B cell (primary cell): ENCODE measurements at regions not wholly inside any gene's neighbourhood (a gene's known extent, or its start where the extent isn't known, plus 50 kb on each side); places are given as distances from the start of the nearest gene placed in this dataset.

Source experiments
- ATAC-seq: fragments of 200-7000 bp; cut with Tn5 transposase; one replicate; pipeline ENCODE4 v1.10.0; 2021; ENCODE audit warnings: low read depth, mild to moderate bottlenecking, moderate number of reproducible peaks, moderate library complexity
- CTCF ChIA-PET: fragments of 350-600 bp; sonication (Branson Sonifier 250); formaldehyde crosslinking; loops from one replicate; lab custom pipeline; 2021; ENCODE audit warnings: antibody characterized with exemption, inconsistent platforms; lab: Charles Lee
- POLR2A ChIA-PET: fragments of 350-600 bp; sonication (Branson Sonifier 250); formaldehyde crosslinking; loops from one replicate; lab custom pipeline; 2021; ENCODE audit warnings: antibody characterized with exemption; lab: Charles Lee
- DNase-seq: peaks from one replicate; pipeline ENCODE4 v3.0.0; 2013
- H2AFZ ChIP-seq: 2 replicates; pipeline ENCODE4 v1.6.1; 2012; ENCODE audit warnings: mild to moderate bottlenecking, low read depth, low read length; ENCODE audit not compliant: insufficient read depth, poor library complexity, severe bottlenecking
- H3K27ac ChIP-seq, 2 donors: 1 replicate in 1 of 2; 2 replicates in 1 of 2; pipeline ENCODE4 v1.5.1; 2012 to 2013; ENCODE audit warnings: low read length in 2 of 2, mild to moderate bottlenecking in 2 of 2, moderate library complexity in 1 of 2
- H3K27me3 ChIP-seq, 4 experiments: fragments of 200-600 bp in 1 of 4; sonication (generic) in 1 of 4; replicated peaks in 1 of 4; 1 replicate in 2 of 4; 2 replicates in 2 of 4; pipeline versions ENCODE4 v1.6.1 to v1.7.0; 2013 to 2016; ENCODE audit warnings: low read length in 3 of 4, mild to moderate bottlenecking in 2 of 4, mixed read lengths in 1 of 4, moderate library complexity in 1 of 4; ENCODE audit not compliant: insufficient read depth in 4 of 4, control insufficient read depth in 3 of 4; ENCODE audit errors: control extremely low read depth in 1 of 4
- H3K36me3 ChIP-seq, 2 experiments: replicated peaks in 1 of 2; 1 replicate in 1 of 2; 2 replicates in 1 of 2; pipeline versions ENCODE4 v1.6.1 to v1.7.1; 2013; ENCODE audit warnings: low read length in 1 of 2; ENCODE audit not compliant: insufficient read depth in 2 of 2, control insufficient read depth in 1 of 2; ENCODE audit errors: control extremely low read depth in 1 of 2, extremely low read depth in 1 of 2
- H3K4me1 ChIP-seq, 2 donors: fragments of 200-600 bp in 1 of 2; sonication (generic) in 1 of 2; 1 replicate in 1 of 2; 2 replicates in 1 of 2; pipeline versions ENCODE4 v1.5.1 to v1.6.1; 2013 to 2017; ENCODE audit warnings: low read length in 2 of 2; ENCODE audit not compliant: control insufficient read depth in 2 of 2, insufficient read depth in 2 of 2
- H3K4me2 ChIP-seq: replicated peaks from 2 replicates; pipeline ENCODE3; 2012; ENCODE audit warnings: mild to moderate bottlenecking, low read depth, low read length; ENCODE audit not compliant: poor library complexity, severe bottlenecking
- H3K4me3 ChIP-seq, 5 experiments: fragments of 200-600 bp in 1 of 5; sonication (generic) in 1 of 5; 1 replicate in 3 of 5; 2 replicates in 2 of 5; pipeline versions ENCODE4 v1.5.1 to v1.7.0; 2011 to 2016; ENCODE audit warnings: low read length in 4 of 5, mild to moderate bottlenecking in 4 of 5, low read depth in 2 of 5, control low read depth in 1 of 5, moderate library complexity in 1 of 5; ENCODE audit not compliant: insufficient read depth in 1 of 5; ENCODE audit errors: control extremely low read depth in 1 of 5, extremely low read depth in 1 of 5
- H3K79me2 ChIP-seq: fragments of 200-600 bp; sonication (generic); one replicate; pipeline ENCODE4 v1.6.0; 2016; ENCODE audit warnings: low read length; ENCODE audit not compliant: control insufficient read depth, insufficient read depth
- H3K9ac ChIP-seq: fragments of 200-600 bp; sonication (generic); 2 replicates; pipeline ENCODE4 v1.6.1; 2017; ENCODE audit warnings: mild to moderate bottlenecking, low read length, moderate library complexity
- H3K9me3 ChIP-seq, 3 donors: one replicate each; pipeline versions ENCODE4 v1.6.1 to v1.7.1; 2013; ENCODE audit warnings: low read length in 2 of 3; ENCODE audit not compliant: control insufficient read depth in 2 of 3, insufficient read depth in 1 of 3; ENCODE audit errors: control extremely low read depth in 1 of 3
- H4K20me1 ChIP-seq: 2 replicates; pipeline ENCODE4 v1.6.0; 2012; ENCODE audit warnings: mild to moderate bottlenecking, low read length; ENCODE audit not compliant: insufficient read depth, control insufficient read depth, poor library complexity, severe bottlenecking
- H3K27ac Mint-ChIP-seq: one replicate; pipeline ENCODE4 v1.8.0; 2021; ENCODE audit warnings: mixed read lengths
- H3K27me3 Mint-ChIP-seq: one replicate; pipeline ENCODE4 v1.8.0; 2021; ENCODE audit warnings: mixed read lengths
- H3K4me1 Mint-ChIP-seq: one replicate; pipeline ENCODE4 v1.8.0; 2021; ENCODE audit warnings: mixed read lengths
- H3K4me3 Mint-ChIP-seq: one replicate; pipeline ENCODE4 v1.8.0; 2021; ENCODE audit warnings: mixed read lengths
- H3K9me3 Mint-ChIP-seq: one replicate; pipeline ENCODE4 v1.8.0; 2022; ENCODE audit warnings: mixed read lengths; ENCODE audit not compliant: insufficient read depth
- EZH2 ChIP-seq: IDR thresholded peaks from 2 replicates; pipeline ENCODE4 v1.6.1; 2012; ENCODE audit warnings: borderline replicate concordance, low read depth, mild to moderate bottlenecking, moderate library complexity, low read length; ENCODE audit not compliant: insufficient read depth, poor library complexity, severe bottlenecking
- WGBS: methylation state at CpG from one replicate; pipeline ENCODE4 v1.1.5; 2013; ENCODE audit warnings: missing lambda C conversion rate; ENCODE audit not compliant: insufficient coverage; 5-methylcytosine and 5-hydroxymethylcytosine counted together
- intact Hi-C: fragments of 100-400 bp; cut with micrococcal nuclease; formaldehyde crosslinking; loops from one replicate; pipeline ENCODE4 v1.10.0; 2022
- TF ChIP-seq, protein P1 (sequence below): fragments of 200-600 bp; IDR thresholded peaks from one replicate; pipeline ENCODE4 v1.8.0; 2022; ENCODE audit warnings: antibody characterized with exemption, mild to moderate bottlenecking

DNA sequence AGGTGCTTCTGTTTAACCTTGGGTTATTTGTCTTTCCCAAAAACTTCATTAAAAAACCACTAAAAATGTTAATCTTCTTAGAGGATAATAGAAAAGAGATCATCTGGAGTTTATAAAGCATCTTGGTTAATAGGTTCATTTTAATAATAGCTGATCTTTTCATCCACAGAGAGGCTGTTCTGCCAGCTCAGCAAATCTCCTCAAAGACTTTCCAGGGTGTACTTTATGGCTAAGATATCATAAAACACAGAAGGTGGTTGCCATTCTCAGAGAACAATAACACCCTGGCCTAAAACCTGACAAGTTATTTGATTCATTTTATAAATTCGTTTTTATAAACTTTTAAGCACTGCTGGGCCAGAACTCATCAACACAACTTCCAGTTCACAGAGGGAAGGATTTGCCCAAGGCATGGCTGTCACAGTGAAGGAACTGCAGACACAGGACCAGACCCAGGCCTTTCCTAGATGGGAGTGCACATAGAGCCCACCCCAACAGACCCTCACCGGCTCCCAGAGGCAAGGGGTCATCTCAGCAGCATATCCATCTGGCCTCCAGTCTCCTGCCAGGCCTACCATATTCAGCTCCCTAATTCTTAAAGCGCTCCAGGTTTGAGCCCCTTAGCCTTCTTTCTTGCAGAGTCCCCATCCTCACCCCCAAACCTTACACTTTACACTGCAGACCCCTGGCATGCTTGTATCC, 203.4 kb upstream of the RAB6C start:
- ChIA-PET POLR2A (no interaction called here), CTCF (no interaction called here)
- no peak overlapping the region for H3K4me3 Mint-ChIP-seq
- H3K27ac ChIP-seq: no peak overlapping the region
- TF ChIP-seq EZH2: no peak
- TF ChIP-seq, protein P1, sequence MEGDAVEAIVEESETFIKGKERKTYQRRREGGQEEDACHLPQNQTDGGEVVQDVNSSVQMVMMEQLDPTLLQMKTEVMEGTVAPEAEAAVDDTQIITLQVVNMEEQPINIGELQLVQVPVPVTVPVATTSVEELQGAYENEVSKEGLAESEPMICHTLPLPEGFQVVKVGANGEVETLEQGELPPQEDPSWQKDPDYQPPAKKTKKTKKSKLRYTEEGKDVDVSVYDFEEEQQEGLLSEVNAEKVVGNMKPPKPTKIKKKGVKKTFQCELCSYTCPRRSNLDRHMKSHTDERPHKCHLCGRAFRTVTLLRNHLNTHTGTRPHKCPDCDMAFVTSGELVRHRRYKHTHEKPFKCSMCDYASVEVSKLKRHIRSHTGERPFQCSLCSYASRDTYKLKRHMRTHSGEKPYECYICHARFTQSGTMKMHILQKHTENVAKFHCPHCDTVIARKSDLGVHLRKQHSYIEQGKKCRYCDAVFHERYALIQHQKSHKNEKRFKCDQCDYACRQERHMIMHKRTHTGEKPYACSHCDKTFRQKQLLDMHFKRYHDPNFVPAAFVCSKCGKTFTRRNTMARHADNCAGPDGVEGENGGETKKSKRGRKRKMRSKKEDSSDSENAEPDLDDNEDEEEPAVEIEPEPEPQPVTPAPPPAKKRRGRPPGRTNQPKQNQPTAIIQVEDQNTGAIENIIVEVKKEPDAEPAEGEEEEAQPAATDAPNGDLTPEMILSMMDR: no peak
- no peaks in the 10 kb centered on the region for H3K4me1 ChIP-seq
- H3K4me2 ChIP-seq: no peak overlapping the region
- intact Hi-C loops: no loop called here
- H3K27ac Mint-ChIP-seq: no peak overlapping the region
- H3K4me1 Mint-ChIP-seq: no peaks in the 10 kb centered on the region
- no peaks in the 10 kb centered on the region for H3K9me3 Mint-ChIP-seq
- H3K27me3 ChIP-seq: peaks cover 0 to 6% (median 1%) of the 10 kb centered on the region in 4 experiments
- H3K9me3 ChIP-seq: peaks cover 0 to 5% (median 0%) of the 10 kb centered on the region in 3 donors
- no peak overlapping the region for H2AFZ ChIP-seq
- H3K4me3 ChIP-seq: no peak overlapping the region
- H3K9ac ChIP-seq: no peak overlapping the region
- WGBS: 96% methylated on average over 2 of the region's 3 CpGs
- no peaks in the 10 kb centered on the region for H3K36me3 ChIP-seq
- H4K20me1 ChIP-seq: no peaks in the 10 kb centered on the region
- no peaks in the 10 kb centered on the region for H3K79me2 ChIP-seq
- H3K27me3 Mint-ChIP-seq: peaks cover 11% of the 10 kb centered on the region
- ATAC-seq (no peak), DNase-seq (no peak)

GRCh38 chr2:129777146-129777545, 202.3 kb upstream of the RAB6C start:
- intact Hi-C loops: no loop called here
- H3K4me1 ChIP-seq: no peaks in the 10 kb centered on the region
- H3K36me3 ChIP-seq: no peaks in the 10 kb centered on the region
- H2AFZ ChIP-seq: no peak overlapping the region
- ChIA-PET POLR2A (no interaction called here), CTCF (no interaction called here)
- no CpG with 5 or more reads among the region's 2 CpGs for WGBS
- Mint-ChIP-seq H3K4me3 (no peak overlapping the region), H3K4me1 (no peaks in the 10 kb centered on the region), H3K9me3 (no peaks in the 10 kb centered on the region), H3K27me3 (peaks cover 7% of the 10 kb centered on the region), H3K27ac (no peak overlapping the region)
- DNase-seq: no peak
- H3K27ac ChIP-seq: no peak overlapping the region
- no peaks in the 10 kb centered on the region for H3K9me3 ChIP-seq
- no peak overlapping the region for H3K4me3 ChIP-seq
- H3K27me3 ChIP-seq: peaks cover 0 to 6% (median 1%) of the 10 kb centered on the region in 4 experiments
- no peak overlapping the region for H3K4me2 ChIP-seq
- no peak overlapping the region for H3K9ac ChIP-seq
- H3K79me2 ChIP-seq: no peaks in the 10 kb centered on the region
- no peak for ATAC-seq
- no peaks in the 10 kb centered on the region for H4K20me1 ChIP-seq
- TF ChIP-seq, protein P1: no peak
- no peak for TF ChIP-seq EZH2
